NCI-H748 treated with DMSO at 0.1 percent for 48 hours (cell line): ENCODE measurements at regions not wholly inside any gene's neighbourhood (a gene's known extent, or its start where the extent isn't known, plus 50 kb on each side); places are given as distances from the start of the nearest gene placed in this dataset.

Source experiments
- DNase-seq: peaks from one replicate; lab custom pipeline; 2025; lab: John Stamatoyannopoulos, UW

GRCh38 chr16:86806181-86806837, 228.0 kb downstream of the FOXL1 start:
- no peak for DNase-seq

DNA sequence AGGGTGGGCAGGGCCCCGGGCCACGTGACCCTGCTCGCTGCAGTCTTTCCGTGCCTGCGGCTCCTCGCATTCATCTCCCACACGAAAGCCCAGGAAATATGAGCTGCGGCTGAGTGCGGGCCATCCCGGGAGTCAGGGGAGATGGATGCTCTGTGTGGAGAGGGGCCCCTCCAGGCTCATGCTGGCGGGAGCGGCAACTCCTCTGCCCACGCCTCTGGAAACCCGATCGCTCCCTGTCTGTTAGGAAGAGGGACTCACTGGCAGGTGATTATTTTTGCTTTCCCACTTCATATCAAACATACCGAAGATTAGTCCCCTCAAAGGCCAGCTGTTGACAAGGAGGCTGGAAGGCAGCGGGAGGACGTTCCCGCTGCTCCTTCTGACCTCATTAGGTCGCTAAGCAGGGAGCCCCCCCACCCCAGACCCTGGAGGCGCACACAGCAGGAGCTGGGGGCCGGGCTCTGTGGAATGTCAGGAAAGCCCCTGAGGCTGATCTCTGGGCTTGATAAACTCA, 228.5 kb downstream of the FOXL1 start:
- DNase-seq = no peak

GRCh38 chr16:86808863-86809444, 230.6 kb downstream of the FOXL1 start:
- DNase-seq = no peak

DNA sequence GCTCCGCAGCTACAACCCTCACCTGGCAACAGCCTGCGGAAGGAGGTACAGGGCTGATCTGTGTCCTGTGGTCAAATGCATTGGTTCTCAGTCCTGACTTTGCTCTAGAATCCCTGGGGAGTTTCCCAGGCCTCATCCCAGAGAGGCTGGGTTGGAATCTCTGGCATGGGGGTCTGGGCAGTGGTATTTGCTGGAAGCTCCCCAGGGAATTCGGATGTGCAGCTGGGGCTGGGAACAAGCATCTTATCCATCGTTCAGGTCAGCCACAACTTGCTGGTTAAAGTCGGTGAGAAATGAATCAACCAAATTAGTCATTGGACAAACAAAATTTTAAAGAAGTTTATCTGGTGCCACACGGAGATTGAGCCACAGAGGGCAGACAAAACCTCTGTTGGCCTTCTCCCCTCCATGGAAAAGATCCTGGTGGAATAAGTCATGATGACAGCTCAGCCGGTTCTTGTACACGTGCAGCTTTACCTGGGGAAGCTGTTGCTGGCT, 231.2 kb downstream of the FOXL1 start:
- no peak for DNase-seq

- DNase-seq = no peak
These were observed 231.7 kb downstream of the FOXL1 start for GRCh38 chr16:86810062-86810461.

DNA sequence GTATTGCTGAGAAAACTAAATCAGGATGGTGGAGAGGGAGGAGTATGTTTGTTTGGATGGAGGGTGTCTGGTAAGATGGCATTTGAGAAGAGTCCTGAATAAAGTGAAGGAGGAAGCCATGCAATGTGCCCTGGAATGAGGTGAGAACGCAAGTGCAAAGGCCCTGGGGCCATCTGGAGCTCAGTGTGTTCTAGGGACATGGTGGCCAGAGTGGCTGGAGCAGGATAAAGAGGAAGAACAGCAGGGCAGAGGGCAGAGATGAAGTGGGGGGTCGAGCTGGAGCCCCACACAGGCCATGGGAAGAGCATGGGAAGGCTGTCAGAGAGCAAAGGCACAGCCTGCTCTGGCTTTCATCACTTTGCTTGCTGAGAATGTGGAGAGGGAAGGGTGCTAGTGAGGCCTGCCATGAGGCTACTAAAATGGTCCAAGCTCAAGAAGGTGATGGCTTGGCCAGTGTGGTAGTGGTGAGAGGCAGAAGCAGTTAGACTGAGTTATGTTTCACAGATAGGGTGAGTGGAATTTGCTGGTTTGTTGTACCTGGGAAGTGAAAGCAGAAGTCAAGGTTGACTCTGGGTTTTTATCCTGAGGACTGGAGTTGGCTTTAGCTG, 234.1 kb downstream of the FOXL1 start:
- no peak for DNase-seq

GRCh38 chr16:86814256-86814655, 235.9 kb downstream of the FOXL1 start:
- DNase-seq = no peak

GRCh38 chr16:86816930-86817625, 238.7 kb downstream of the FOXL1 start:
- DNase-seq = no peak

DNA sequence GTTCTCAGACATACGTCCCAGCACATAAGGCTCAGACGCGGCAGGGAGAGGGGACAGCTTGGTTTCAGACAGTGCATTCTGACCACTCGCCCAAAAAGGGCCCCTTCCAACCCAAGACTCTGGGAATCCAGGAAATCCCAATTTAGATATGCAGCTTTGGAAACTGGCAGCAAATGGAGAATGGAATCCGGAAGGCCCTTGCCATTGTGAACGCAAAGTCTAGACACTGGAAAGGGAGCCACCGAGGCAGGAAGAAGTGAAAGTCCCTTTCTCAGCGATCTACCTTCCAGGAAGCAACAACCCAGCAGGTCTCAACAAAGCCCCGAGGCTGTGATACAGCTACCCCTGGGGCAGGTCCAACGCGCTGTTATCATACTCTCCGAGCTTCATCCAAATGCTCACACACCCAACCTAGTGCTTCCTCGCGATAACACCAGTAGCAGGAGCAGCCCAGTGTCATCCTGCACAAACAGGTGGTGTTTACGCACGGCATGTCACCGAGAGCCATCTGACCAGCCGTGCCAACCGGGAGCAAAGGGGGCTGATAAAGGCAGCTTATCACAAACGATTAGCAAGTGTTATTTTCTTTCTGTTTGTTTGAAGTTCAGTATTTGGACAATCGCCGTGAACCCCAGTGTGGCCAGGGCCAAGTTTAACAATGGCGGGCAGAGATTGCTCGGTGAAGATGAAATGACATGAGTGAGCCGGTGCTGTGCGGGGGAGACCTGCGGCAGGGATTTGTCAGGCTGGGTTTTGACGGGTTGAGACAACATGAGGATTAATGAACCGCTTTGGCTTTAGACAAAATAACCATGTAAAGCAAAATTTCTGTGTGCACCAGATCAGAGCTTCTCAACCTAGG, 240.6 kb downstream of the FOXL1 start:
- no peak for DNase-seq

GRCh38 chr16:86819533-86819892, 241.2 kb downstream of the FOXL1 start:
- no peak for DNase-seq

- DNase-seq = no peak
These were observed 243.5 kb downstream of the FOXL1 start for GRCh38 chr16:86821895-86822294.

DNA sequence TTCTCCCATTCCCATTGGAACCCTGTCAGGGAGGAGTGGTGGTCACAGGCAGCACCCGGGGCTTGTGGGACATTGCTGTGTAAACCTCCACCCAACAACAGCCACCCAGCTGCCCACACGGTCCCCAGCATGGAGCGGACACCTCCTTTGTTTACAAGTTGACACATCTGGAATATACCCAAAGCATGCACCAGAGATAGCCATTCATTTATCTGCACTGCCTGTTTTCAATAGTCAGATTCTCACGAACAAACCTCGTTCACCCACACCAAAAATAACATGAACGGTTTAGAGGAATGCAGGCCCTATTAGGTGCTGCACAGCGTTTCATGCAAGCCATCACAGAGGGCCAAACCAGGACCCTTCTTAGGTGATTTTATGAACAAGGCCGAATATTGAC, 244.8 kb downstream of the FOXL1 start:
- DNase-seq = no peak

DNA sequence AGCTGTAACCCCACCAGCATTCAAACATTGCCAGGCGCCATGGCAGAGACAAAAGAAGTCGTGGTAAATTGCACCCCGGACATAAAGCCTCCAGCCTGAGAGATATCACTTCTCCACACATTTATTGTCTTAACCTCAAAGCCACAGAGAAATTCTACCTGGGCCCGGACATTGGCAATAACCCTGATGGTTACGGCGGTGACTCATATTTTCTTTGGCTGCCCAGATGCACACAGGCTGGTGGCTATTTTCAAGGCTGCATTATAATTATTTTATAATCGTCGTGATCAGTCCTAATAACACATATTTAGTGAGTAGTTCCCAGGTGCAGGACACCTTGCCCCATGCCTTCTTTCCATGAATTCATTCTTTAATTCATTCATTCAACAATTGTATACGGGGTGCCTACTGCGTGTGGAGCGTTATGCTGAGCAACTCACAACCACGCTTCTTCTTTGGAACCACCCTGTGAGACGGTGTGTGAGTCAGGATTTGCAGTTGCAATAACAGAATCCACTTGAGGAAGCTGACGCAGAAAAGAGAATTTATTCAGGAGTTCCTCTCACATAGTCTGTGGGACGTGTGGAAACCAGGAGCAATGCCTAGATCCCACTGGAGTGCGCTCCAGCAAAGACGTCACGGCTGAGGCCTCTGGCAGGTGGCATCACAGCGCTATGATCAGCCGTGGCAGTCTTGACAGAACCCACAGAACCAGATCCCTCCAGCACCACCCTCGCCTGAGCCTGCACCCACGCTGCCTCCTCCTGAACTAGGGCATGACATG, 245.7 kb downstream of the FOXL1 start:
- no peak for DNase-seq

DNA sequence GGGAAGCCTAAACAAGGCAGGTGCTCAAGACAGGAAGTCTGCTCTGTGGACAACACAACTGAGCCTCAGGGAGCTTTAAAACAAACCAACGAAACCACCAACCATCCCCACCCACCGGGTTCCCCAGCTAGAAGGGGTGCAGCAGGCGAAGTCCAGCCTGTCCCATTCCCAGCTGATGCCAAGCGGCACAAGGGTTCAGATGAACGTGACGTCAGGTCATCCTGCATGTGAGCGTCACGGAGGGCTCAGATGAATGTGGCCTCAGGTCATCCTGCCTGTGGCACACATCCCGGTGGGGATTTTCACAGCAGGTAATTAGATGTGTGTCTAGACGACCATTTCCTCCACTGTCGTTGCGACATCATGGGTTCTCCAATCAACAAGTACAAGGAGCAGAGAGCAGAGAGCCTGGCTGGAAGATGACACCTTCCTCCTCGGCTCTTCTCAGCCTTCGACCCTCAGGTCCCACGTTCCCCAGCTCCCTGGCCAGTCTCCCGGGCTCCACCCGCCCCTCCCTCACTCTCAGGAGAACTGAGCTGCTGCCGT, 246.5 kb downstream of the FOXL1 start:
- DNase-seq = no peak

GRCh38 chr16:86825631-86826030, 247.3 kb downstream of the FOXL1 start:
- no peak for DNase-seq

DNA sequence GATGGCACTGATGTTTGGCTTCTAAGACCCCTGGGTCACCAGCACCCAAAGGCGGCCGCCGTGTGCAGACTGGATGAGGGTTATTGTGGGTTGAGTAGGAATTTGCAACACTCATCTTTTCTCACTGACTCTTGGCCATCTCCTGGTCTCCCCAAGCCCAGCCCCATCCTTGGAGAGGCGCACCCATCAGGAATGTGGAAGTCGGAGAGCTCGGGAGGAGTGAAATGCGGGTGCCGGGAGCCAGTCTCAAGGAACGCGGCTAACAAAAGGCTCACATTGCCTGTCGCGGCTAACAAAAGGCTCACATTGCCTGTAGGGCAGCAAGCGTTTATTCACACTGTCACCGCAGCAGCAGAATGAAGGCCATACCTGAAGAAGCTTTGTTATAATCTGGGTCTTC, 248.6 kb downstream of the FOXL1 start:
- no peak for DNase-seq

DNA sequence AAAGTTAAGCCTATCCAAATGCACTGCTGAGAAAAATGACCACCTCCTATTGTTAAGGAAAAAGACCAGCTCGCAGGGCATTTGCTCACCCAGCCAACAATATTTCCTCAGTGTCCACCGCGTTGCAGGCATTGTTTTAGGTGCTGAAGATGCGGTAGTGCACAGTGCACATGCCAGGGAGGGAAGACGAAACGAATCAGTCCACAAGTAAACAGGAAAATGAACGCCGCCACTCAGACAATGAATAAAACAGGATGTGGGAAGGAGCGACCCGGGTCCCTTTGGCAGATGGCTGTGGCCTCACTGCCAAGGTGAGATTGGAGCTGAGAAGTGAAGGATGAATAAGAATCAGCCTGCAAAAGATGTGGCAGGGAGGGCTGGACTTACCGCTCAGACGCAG, 249.2 kb downstream of the FOXL1 start:
- DNase-seq = no peak

DNA sequence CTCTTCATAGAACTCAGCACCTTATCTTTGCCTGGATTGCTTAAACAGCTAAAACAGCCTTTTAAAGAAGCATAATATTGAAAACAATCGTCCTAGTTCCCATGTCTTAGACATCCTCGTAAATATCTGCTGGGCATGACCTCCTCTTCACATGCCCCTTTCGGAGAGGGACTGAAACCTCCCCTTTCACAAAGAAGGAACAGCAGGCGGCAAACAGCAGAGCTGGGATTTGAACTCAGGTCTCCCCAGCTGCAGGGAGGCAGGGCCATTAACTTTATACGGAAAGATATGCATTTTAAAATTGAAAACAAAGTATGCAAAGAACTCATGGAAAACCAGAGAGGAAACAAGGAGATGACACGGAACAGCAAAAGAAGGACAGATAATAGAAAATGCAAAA, 249.9 kb downstream of the FOXL1 start:
- DNase-seq = no peak

GRCh38 chr16:86828653-86829052, 250.3 kb downstream of the FOXL1 start:
- no peak for DNase-seq

- no peak for DNase-seq
These were observed 253.0 kb downstream of the FOXL1 start for GRCh38 chr16:86831366-86831765.

GRCh38 chr16:86833136-86833535, 254.8 kb downstream of the FOXL1 start:
- DNase-seq = no peak
